ENCODE measurements at regions not wholly inside any gene's neighbourhood (a gene's known extent, or its start where the extent isn't known, plus 50 kb on each side); places are given as distances from the start of the nearest gene placed in this dataset.
"Not testable (repeated sequence)": the region's sequence is repeated elsewhere in the genome, so short reads cannot be mapped to it uniquely, and the experiment has no call there.

DNA sequence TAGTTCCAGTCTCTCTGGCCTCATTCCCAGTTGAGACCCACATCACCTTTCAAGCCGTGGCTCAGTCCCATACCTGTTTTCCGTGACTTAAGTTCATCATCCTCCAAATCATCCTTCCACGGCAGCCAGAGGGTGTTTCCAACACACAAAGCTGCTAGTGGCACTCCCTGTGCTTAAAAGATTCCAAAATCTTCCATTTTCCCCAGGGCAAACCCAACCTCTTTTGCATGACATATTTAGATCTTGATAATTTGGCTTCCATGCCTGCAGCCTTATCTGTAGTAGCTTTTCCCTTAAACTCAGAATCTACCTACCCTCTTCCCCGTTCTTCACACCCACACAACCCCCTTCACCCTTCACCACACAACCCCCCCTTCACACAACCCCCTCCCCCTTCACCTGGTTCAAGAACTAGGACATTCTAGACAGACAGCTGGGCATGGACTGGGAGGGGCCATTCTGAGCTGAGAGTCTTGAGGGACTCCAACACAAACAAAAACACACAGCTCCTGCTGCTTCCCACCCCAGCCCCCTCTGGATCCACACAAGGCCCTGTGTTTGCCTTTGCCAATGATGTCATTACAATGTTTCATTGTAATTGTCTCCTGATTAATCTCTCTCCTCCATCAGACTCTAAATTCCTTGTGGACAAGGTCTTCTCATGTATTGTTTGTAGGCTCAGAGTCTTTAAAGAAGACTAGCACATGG lies 268.2 kb downstream of the SH3GL2 start:
- no peak for DNase-seq

- DNase-seq = no peak
Observed at GRCh38 chr9:17847908-17848307, 269.0 kb downstream of the SH3GL2 start.

DNA sequence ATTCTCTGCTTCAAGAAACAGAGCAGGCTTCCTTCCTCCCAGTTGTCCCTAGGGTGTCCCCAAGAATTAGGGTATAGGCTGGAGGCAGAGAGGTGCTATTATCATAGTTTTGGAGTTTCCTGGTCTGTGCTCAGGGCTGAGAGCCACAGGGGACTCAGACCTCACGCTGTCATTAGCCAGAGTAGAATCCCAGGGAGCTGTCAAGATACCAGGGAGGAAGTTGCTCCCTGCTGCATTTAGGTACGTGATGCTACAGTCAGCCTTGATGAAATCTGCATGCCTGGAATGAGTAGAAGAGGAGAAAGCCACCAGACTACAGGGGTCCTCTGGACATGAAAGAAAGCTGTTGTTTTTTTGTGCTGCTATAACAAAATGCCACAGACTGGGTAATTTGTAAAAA lies 273.2 kb downstream of the SH3GL2 start:
- DNase-seq = no peak

- DNase-seq = no peak
Observed at GRCh38 chr9:17854487-17854886, 275.6 kb downstream of the SH3GL2 start.

DNA sequence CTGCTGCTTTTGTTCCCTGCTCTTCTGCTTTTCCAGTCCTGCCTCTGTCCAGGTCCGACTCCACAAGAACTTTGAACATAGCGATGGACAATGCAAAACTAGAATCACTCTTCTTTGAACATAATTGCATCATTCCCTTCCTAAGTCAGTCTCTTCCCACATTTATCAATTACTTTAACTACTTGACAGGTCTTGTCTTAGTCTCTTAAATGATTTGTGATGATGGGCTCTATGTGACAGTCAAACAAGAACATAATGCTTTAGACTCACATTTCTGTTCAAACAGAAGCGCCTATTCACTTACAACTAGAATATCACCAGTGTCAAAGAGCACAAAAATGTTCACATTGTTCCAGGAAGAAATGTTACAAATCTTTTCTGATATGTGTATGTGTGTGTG lies 278.1 kb downstream of the SH3GL2 start:
- DNase-seq = no peak

DNA sequence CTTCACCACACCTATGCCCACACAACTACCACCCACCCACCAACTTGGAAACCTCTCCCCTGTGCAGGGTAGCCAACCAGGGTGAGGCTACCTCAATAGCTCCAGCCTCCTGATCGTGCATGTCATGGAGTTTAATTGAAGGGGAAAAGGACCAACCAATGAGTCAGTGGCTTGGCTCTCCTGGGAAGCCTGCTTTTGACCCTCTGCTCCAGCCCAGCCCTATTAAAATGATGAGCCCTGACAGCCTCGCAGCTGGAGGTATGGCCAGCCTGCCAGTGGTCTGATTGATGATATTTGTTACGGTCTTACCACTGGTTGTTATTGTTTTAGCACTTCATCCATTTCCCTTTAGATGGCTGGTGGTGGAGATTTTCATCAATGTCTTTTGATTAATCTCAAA lies 280.4 kb downstream of the SH3GL2 start:
- DNase-seq = no peak

DNA sequence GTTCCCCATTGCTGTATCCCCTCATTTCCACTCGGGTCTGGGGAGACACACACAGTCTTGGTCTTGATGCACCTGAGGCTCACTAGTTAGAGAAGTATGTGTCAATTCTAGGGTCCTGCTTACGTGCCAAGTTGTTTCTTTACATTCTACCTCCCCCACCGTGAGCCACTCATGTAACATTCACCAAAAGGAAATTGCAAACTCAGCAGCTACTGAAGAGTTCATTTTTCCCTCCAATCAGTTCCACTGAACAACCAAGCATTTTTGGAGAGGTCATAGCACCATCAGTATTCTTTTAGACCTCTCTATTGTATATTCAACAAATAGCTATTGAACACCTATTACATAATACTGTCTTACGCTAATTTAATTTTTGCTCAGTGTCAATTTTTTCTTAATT lies 281.1 kb downstream of the SH3GL2 start:
- no peak for DNase-seq

DNA sequence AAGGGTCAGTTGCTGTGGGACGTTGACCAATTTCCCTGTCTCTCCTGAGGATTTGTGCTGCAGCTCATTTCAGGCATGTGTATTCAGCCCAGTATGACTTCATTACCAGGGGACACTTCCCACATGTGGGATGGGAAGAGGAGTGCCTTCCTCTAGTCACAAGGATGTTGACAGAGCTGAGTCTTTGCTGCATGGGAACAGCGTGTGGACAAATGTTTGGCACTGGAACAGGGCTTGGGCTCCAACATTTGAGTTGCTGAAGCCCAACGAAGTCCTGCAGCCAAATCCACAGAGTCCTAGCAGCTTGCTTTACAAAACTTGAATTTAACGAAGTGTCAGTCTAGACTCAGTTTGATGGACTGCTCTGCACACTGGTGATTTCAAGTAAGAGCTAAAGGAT lies 283.2 kb downstream of the SH3GL2 start:
- DNase-seq = peak; percentile 35

DNA sequence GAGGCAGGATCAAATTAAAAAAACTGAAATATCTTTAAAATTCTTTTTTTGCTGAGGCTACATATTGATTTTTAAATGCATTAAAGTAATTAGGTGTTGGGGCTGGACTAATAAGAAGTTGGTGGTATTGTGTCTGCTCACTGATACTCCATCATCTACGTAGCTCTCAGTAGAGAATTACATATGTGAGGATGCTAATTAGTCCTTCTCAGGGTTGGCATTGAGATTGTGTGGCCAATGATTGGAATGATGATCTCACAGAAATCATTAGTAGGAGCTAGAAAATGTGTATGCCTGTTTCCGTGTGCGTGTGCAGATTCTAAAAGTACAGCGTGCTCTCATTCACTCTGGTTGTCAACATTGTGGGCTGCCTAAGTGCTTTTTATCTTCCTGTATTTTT lies 283.8 kb downstream of the SH3GL2 start:
- DNase-seq = no peak

DNA sequence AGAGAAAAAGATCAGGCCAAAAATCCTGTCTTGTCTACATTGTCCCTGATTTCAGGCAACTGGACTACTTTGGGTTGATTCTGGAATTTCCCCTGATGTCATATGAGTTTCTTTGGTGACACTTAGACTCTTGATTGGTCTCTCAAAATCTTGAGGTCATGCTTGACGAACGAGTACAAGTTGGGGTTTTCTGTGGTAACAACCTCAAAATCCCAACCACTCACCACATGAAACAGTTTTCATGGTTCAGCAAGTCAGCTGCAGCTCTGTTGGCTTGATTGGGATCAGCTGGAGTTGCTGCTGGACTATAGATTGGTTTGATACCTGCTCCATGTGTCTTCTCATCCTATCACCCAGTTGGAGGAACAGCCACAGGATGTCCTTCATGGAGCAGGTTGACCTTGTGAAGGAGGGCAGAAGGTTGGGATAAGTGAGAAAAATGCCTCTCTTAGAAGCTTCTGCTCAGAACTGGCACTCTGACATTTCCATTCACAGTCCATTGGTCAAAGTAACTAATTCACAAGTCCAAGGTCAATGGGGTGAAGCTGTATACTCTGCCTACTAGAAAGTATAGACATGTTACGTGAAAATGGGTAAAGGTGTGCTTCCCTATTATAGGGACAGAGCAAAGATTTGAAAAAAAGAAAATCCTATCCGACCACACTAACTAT lies 284.5 kb downstream of the SH3GL2 start:
- no peak for DNase-seq

DNA sequence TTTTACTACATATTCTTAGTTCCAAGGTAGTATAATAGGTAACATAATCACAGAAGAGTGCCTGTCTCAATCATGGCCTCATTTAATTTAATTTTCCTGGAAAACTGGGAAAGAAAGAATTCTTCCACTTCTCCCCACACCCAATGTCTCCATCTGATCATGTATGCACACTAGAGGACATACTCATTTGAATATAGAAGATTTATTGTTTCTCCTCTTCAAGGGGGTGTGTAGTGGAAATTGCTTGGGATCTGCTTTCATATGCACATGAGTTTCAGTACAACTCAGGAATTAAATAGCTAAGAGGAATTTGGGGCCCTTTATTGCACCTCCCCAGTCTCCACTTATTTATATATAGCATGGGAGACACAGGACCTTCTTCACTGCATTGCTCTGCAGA lies 285.1 kb downstream of the SH3GL2 start:
- DNase-seq = no peak

DNA sequence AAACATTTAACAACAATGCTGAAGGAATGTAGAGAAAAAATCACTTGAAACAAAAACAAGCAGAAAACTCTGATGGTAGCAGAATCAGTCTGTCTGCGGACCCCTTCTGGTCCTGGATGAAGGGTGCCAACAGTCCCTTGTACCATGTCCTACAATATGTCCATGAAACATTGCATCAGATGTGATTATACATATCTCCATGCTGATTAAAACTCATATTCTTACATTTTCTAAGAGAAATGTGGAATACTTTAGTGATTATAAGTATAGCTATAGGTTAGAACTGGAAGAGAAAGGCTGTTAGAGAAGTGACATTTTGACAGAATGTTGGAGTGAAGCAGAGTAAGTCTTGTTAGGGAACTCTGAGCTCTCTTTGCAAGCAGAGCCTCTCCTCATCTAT lies 286.1 kb downstream of the SH3GL2 start:
- DNase-seq = no peak

GRCh38 chr9:17865881-17866280 lies 287.0 kb downstream of the SH3GL2 start:
- peak; percentile 71 for DNase-seq

- no peak for DNase-seq
Observed at GRCh38 chr9:17870722-17871121, 291.9 kb downstream of the SH3GL2 start.

DNA sequence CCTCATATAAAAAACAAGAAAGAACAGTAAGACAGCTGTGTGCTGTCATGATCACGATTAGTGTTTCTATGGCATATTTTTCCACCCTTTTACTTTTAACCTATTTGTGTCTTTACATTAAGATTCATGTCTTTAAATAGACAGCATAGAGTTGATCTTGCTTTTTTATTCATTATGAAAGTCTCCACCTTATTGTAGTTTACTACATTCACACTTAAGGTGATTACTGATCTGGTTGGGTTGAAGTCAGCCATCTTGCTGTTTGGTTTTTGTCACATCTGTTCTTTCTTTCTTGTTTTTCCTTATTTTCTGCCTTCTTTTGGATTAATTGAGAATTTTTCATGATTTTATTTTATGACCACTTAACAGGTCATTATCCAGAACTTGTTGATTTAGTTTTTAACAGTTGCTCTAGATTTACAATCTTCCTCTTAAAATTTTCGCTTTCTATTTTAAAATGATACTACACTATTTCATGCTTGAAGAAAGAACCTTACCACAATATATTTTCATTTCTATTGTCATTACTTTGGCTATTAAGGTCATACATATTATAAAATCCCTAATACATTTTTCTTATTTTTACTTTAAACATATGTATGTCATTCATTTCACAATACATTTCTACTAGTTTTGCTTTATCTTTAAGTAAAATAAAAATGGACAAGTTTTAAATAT lies 292.5 kb downstream of the SH3GL2 start:
- no peak for DNase-seq

GRCh38 chr9:17875886-17876285 lies 297.0 kb downstream of the SH3GL2 start:
- DNase-seq = no peak

DNA sequence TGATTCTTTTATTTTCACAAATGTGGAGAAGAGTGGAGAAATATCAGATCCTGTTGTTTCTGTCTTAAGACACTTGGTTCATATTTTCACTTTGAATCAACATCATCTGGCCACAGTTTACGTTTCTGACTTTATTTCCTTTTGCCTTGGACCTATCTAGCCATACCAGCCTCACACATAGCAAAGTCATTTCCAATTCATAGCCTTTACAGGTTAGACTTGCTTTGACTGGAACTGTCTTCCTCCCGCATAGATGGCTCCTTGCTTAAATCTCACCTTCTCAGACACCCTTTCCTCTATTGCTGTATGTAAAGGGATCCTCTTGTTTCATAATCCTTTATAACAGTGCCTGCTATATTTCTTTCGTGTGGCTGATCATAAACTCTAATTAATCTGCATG lies 297.8 kb downstream of the SH3GL2 start:
- DNase-seq = no peak

DNA sequence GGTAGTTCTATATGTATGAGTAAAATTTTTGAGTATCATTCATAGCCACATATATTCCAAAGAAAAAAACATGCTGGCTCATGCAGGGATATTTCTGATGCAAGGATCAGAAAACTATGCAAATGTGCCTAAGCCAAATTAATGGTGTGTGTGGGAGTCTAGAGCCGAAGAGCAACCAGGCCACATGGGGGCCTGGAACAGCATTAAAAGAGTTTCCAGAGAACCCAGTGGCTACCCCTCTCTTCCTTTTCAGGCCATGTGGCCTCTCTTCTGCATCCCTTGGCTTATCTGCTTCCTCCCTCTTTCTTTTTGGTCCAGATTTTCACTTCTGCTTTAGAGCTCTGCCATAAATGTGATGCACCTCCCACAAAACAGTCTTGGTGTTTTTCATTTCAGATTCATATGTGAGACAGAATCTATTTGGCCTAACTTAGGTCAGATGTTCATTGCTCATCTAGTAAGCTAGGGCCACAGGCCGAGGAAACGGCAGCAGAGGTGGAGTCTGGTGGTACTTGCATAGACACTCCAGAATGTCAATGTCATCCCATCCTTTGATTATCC lies 300.0 kb downstream of the SH3GL2 start:
- no peak for DNase-seq

DNA sequence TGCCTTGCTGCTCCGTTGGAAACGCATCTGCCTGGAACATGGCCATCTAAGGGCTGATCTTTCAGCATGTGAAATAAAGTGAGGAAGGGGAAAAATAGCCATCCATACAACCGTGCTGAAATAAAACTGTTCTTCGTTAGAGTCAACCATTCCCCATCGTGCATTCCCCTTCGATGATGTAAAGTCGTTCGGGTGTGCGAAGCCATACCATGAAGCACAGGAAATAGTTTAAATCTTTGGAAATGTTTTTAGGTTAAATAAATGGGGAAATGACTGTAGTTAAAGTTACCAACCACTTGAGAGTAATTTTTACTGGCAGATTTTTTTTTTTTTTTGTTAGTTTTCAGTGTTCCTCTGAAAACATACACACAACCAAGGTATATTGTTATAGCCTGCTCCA lies 302.5 kb downstream of the SH3GL2 start:
- DNase-seq = no peak

DNA sequence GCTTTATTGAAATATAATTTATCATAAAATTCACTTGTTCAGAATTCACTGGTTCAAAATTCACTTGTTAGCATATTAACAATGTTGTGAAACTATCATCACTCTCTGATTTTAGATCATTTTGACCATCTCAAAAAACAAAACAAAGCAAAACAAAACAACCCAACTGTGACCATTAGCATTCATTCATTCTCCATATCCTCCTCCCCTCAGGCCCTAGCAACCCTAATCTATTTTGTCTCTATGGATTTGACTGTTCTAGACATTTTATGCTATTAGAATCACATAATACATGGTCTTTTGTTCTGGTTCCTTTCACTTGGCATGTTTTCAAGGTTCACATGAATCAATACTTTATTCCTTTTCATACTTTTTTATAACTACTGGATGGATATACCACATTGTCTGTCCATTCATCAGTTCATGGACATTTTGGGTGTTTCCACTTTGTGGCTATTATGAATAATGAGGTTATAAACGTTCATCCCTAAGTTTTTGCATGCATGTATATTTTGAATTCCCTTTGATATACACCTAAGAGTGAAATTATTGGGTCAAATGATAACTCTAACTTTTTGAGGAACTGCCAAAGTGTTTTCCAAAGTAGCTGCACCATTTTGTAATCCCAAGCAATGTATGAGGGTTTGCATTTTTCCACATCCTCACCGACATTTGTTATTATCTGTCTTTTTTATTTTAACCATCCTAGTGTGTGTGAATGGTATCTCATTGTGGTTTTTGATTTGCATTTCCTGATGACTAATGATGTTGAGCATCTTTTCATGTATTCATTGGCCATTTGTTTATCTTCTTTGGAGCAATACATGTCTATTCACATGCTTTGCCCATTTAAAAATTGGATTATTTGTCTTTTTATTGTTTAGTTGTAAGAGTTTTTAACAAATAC lies 304.1 kb downstream of the SH3GL2 start:
- DNase-seq = no peak

DNA sequence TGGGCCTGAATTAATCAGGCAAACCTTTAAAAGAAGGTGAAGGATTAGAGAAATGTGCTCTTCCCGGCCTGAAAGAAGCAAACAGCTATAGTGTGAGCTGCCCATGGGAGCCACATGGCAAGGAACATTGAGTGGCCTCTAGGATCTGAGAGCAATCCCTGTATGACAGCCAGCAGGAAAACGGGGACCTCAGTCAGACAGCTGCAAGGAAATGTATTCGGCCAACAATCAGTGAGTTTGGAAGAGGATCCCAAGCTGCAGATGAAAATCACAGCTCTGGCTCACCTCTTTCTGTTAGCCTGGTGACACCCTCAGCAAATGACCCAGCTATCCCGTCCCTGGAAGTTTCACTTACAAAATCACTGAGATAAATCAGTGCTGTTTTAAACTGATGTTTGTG lies 309.2 kb downstream of the SH3GL2 start:
- peak; percentile 43 for DNase-seq

GRCh38 chr9:17888964-17889363 lies 310.1 kb downstream of the SH3GL2 start:
- DNase-seq = not testable (repeated sequence)

Measured in right hindlimb (tissue), 1 donor.